ENCODE measurements at regions not wholly inside any gene's neighbourhood (a gene's known extent, or its start where the extent isn't known, plus 50 kb on each side); places are given as distances from the start of the nearest gene placed in this dataset.

DNA sequence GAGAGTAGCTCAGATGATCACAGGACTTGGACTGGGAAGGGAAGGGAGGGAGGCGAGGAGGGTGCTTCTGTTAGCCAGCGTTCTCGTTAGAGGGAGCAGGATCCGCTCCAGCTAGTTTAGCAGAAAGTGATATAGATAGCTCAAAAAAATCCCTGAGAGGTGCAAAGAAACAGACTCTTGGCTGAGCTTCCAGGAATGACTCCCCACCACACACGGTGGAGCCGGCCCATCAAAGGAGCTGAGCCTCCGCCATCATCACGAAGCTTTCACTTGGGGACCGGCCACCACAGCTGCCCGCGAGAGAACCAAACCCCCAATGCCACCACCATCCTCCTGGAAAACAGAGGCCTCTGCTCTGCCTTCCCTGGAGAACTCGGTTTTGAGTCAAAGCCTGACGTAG lies 124.6 kb upstream of the BCL2L14 start:
- H3K36me3 ChIP-seq = no peaks in the 10 kb centered on the region
- H3K27me3 ChIP-seq (replicated peaks; ENCODE audit: insufficient read depth) = no peaks in the 10 kb centered on the region
- DNase-seq (ENCODE audit: low spot score) (no peak), ATAC-seq (ENCODE audit: insufficient number of reproducible peaks, low FRiP score, low read depth) (no peak)
- H3K9me3 ChIP-seq = no peaks in the 10 kb centered on the region
- no peaks in the 10 kb centered on the region for H3K4me1 ChIP-seq (ENCODE audit: control insufficient read depth in 1 of 2, low read depth in 2 of 2)
- TF ChIP-seq, protein P1, sequence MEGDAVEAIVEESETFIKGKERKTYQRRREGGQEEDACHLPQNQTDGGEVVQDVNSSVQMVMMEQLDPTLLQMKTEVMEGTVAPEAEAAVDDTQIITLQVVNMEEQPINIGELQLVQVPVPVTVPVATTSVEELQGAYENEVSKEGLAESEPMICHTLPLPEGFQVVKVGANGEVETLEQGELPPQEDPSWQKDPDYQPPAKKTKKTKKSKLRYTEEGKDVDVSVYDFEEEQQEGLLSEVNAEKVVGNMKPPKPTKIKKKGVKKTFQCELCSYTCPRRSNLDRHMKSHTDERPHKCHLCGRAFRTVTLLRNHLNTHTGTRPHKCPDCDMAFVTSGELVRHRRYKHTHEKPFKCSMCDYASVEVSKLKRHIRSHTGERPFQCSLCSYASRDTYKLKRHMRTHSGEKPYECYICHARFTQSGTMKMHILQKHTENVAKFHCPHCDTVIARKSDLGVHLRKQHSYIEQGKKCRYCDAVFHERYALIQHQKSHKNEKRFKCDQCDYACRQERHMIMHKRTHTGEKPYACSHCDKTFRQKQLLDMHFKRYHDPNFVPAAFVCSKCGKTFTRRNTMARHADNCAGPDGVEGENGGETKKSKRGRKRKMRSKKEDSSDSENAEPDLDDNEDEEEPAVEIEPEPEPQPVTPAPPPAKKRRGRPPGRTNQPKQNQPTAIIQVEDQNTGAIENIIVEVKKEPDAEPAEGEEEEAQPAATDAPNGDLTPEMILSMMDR (IDR thresholded peaks at IDR 0.05) = no peak
- no peak overlapping the region for H3K27ac ChIP-seq
- H3K4me3 ChIP-seq = no peak overlapping the region

DNA sequence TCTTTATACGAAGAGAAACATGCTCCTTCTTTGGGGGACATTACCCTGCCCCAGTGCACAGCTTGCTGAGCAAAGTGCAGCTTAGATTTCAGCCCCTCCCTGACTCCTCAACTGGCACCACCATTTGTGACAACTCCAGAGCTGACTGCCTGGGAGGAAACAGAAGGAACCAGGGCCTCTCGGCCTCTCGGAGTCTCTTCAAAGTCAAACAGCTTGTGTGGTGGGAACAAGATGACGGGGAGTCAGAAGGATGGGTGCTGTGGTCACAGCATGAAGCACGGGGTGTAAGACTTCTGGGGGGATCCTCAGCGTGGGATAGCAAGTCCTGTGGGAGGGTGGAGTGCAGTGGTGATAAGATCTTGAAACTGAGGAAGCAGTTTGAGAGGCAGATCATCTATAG lies 123.5 kb upstream of the BCL2L14 start:
- no peak for ATAC-seq (ENCODE audit: insufficient number of reproducible peaks, low FRiP score, low read depth)

DNA sequence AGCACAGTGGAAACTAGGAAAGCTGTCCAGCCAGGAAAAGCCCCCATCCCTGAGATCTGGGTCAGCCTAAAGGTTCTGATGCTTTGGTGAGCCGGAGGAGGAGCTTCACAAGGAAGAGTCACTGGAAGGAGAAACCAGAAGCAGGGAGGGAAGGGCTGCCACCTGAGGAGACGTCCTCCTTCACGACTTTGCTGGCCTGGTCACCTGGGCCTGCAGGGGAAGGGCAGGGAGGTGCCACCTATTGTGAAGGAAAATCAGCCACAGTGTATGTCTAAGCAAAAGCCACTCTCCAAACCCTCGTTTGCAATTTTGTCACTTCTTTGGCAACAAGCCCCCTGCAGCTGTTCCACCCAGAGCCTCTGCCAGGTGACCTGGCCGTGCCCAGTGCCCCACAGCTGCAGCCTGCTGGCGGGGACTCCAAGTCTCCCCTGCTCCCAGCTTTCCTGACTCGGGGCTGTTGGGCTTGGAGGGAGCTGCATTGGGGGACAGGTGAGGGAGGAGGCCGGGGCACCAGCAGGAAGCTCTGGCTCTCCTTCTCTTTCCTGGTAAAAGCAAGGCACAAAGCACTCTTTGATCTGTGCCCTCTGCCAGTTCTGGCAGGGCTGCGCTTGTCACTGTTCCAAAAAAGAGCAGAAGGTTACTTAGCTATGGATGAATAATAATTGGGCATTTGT lies 120.9 kb upstream of the BCL2L14 start:
- Histone ChIP-seq H3K4me1 (ENCODE audit: control insufficient read depth in 1 of 2, low read depth in 2 of 2) (no peaks in the 10 kb centered on the region), H3K27me3 (replicated peaks; ENCODE audit: insufficient read depth) (no peaks in the 10 kb centered on the region), H3K9me3 (no peaks in the 10 kb centered on the region), H3K4me3 (no peak overlapping the region), H3K36me3 (no peaks in the 10 kb centered on the region), H3K27ac (no peak overlapping the region)
- no peak for ATAC-seq (ENCODE audit: insufficient number of reproducible peaks, low FRiP score, low read depth)
- TF ChIP-seq, protein P1 (IDR thresholded peaks at IDR 0.05) = no peak
- DNase-seq (ENCODE audit: low spot score) = no peak

More for the DNA sequence above, 123.5 kb upstream of the BCL2L14 start:
- TF ChIP-seq, protein P1 (IDR thresholded peaks at IDR 0.05) = no peak
- Histone ChIP-seq H3K36me3 (no peaks in the 10 kb centered on the region), H3K27me3 (replicated peaks; ENCODE audit: insufficient read depth) (no peaks in the 10 kb centered on the region), H3K4me1 (ENCODE audit: control insufficient read depth in 1 of 2, low read depth in 2 of 2) (no peaks in the 10 kb centered on the region), H3K9me3 (no peaks in the 10 kb centered on the region), H3K4me3 (no peak overlapping the region), H3K27ac (no peak overlapping the region)
- DNase-seq (ENCODE audit: low spot score) = no peak

DNA sequence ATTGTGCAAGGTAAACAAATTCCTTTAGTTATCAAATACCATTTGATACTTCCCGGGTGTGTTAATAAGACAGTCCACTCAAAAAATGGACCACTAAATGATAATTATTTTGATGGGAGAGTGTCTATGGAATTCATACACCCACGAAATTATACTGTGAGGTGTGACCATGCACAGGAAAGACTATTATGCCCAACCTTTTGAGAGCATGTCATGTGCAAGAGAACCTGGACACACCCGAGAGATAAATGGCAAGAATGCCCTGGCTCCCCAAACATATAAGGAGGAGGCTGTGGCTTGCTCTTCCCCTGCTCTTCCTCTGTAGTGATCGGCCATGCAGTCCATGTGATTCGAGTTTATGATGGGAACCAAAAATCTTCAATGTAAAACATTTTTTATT lies 119.5 kb upstream of the BCL2L14 start:
- Histone ChIP-seq H3K9me3 (no peaks in the 10 kb centered on the region), H3K27me3 (replicated peaks; ENCODE audit: insufficient read depth) (no peaks in the 10 kb centered on the region), H3K36me3 (no peaks in the 10 kb centered on the region), H3K27ac (no peak overlapping the region), H3K4me1 (ENCODE audit: control insufficient read depth in 1 of 2, low read depth in 2 of 2) (no peaks in the 10 kb centered on the region), H3K4me3 (no peak overlapping the region)
- TF ChIP-seq, protein P1 (IDR thresholded peaks at IDR 0.05) = no peak
- DNase-seq (ENCODE audit: low spot score) = no peak
- ATAC-seq (ENCODE audit: insufficient number of reproducible peaks, low FRiP score, low read depth) = no peak

DNA sequence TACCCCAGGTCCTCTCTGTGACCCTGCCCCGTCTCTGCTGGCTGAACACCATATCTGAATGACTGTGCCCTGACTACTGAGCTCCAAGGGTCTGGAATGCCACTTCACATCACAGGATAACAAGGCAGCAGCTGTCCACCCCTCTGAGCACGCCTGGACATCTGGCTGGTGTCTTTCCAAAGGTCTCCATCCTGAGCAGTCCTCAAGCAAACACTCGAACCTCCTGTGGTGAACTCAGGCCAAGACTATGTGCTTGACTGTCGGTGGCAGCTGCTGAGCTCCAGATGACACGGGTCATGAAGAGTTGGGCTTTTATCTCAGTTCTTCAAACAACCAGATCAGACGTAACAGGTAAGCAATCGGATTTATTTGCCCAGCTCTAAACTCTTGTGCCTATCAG lies 117.2 kb upstream of the BCL2L14 start:
- Histone ChIP-seq H3K27me3 (replicated peaks; ENCODE audit: insufficient read depth) (no peaks in the 10 kb centered on the region), H3K4me3 (no peak overlapping the region), H3K36me3 (no peaks in the 10 kb centered on the region), H3K9me3 (no peaks in the 10 kb centered on the region), H3K4me1 (ENCODE audit: control insufficient read depth in 1 of 2, low read depth in 2 of 2) (no peaks in the 10 kb centered on the region), H3K27ac (no peak overlapping the region)
- ATAC-seq (ENCODE audit: insufficient number of reproducible peaks, low FRiP score, low read depth) (no peak), DNase-seq (ENCODE audit: low spot score) (no peak)
- TF ChIP-seq, protein P1 (IDR thresholded peaks at IDR 0.05) = no peak
